ENCODE measurements at regions not wholly inside any gene's neighbourhood (a gene's known extent, or its start where the extent isn't known, plus 50 kb on each side); places are given as distances from the start of the nearest gene placed in this dataset.

DNA sequence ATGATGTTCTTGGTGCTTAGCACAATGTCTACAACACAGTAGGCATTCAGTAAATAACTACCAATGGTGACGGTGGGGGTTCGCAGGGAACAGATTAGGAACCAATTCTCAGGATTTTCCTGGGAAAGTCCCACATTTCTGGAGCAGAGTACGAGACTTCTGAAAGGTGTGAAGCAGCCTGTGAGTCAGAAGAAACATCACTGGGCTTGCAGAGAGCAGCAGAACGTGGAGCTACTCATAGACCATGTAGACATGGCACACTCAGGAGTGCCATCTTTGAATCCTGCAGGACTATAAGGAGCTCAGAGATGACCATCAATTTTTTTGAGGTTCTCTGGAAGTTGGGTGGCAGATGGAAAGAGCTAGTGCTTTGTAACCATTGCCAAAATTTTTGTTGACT, 106.6 kb upstream of the ANKRD55 start:
- no peak for DNase-seq

- no peak for DNase-seq
Observed at GRCh38 chr5:56337715-56338319, 104.7 kb upstream of the ANKRD55 start.

- no peak for DNase-seq
Observed at GRCh38 chr5:56335212-56335611, 102.1 kb upstream of the ANKRD55 start.

GRCh38 chr5:56330806-56331205, 97.7 kb upstream of the ANKRD55 start:
- DNase-seq, result no peak

DNA sequence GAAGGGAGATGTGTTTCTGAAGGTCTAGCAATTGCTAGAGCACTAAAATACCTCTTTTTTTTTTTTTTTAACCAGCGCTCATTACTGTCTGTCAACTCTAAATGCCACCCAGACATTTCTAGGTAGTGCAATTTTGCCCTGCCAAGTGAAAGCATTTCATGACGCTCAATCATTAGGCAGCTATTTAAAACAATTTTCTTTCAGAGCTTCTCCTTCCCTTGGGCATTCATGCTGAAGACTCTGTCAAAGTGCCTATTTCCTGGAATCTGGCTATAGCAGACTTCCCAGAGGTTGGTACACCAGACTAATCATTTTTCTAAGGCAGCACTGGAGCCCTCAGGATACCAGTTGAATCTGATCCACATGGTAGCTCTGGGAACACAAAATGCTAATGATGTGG, 97.0 kb upstream of the ANKRD55 start:
- no peak for DNase-seq

DNA sequence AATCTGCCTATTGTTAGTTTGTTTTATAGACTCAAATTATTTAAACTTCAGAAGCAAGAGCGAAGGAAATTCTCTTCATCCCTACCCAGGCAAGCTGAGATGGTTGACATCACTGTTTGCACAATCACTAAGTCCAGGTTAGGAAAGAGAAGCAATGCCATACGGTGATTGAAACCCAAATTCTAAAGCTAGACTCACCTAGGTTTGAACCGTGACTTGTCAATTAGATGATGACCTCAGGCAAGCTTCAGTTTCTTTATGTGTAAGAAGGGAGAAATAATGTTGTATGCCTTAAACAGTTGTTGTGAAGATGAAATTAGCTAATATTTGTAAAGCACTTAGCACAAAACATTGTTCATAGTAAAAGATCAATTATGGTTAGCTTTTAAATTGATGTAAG, 96.5 kb upstream of the ANKRD55 start:
- DNase-seq, result no peak

GRCh38 chr5:56328753-56329560, 95.8 kb upstream of the ANKRD55 start:
- DNase-seq, result peak; percentile 72

DNA sequence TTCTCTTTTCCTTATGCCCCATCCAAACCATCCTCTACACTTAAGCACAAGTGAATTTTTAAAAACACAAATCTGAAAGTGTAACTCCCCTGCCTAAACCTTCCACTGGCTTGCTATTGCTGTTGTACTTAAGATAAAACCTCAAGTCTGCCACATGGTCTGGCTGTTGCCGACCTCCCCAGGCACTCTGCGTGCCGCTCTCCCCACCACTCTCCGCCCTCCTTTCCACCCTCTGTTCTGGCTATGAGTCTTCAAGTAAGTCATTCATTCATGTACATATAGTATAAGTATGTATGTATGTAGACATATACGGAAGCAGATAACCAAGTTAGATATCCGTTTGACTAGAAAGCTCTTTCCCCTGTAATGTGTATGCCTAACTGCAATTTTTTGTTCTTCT, 94.7 kb upstream of the ANKRD55 start:
- DNase-seq, result peak; percentile 29

- no peak for DNase-seq
Observed at GRCh38 chr5:56326770-56327169, 93.6 kb upstream of the ANKRD55 start.

DNA sequence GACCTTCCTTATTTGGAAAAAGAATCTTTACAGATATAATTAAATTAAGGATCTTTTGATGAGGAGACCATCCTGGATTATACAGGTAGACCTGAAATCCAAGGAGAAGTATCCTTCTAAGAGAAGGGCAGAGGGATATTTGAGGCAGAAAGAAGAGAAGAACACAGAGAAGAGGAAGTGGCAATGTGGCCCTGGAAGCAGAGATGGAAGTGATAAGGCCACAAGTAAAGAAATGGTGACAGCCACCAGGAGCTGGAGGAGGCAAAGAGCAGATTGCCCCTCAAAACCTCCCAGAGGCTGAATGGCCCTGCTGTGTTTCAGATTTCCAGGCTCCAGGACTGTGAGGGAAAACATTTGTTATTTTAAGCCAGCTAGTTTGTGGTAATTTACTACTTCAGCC, 93.0 kb upstream of the ANKRD55 start:
- no peak for DNase-seq

DNA sequence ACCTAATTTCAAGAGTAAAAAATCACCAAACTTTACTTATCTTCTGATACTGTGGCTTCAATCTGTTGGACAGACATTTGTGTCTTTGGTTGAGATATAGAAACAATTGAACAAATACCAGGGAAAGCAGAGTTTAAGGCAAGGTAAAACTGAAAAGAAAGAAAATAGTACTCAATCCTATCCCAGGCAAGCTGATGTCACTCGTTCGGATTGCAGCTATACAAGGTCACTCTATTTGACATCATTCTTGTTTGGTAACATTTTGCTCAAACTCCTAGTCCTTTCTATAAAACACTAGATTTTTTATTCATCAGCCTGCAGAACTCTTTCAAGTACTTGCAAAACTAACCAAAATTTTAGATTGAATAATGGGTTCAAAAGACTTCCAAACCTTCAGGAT, 91.9 kb upstream of the ANKRD55 start:
- no peak for DNase-seq

- no peak for DNase-seq
Observed at GRCh38 chr5:56323505-56323904, 90.4 kb upstream of the ANKRD55 start.

- no peak for DNase-seq
Observed at GRCh38 chr5:56322592-56322991, 89.5 kb upstream of the ANKRD55 start.

DNA sequence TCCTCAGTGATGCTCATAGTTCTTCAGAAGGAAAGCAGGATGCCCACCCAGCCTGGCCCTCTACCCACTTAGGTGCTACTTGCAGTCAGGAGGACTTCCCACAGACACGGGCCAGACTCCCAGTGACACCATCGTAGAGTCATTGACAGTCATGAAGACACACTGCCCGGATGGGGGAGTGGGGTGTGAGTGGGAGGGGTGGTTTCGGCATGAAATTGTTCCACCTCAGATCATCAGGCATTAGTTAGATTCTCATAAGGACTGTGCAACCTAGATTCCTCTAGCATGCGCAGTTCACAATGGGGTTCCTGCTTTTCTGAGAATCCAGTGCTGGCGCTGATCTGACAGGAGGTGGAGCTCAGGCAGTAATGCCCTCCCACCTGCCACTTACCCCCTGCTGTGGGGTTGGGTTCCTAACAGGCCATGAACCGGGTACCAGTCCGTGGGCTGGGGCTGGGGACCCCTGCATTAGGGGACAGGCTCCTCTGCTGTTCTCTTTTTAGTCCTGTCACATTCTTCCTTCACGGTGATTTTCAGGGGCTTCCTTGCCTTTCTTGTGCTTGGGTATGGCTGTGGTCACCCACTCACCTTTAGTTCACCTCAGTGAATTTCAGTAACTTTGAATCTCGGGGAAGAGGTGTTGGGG, 88.2 kb upstream of the ANKRD55 start:
- DNase-seq, result no peak

DNA sequence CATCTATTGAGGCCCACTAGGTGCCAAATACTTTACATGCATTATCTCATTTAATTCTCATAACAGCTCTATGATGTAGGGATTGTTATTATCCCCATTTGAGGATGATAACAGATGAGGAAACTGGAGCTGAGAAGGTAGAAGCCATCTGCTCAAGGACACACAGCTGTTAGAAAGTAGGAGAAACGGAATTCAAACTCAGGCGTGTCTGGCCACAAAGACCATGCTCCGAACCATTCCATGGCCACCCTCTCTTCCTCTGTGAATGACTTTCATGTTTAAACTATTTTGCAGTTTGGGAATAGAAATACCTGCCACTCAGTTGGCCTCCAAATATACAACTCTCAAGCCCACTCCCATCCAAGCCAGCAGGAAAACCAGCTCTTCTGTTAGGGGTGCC, 87.6 kb upstream of the ANKRD55 start:
- DNase-seq, result no peak

DNA sequence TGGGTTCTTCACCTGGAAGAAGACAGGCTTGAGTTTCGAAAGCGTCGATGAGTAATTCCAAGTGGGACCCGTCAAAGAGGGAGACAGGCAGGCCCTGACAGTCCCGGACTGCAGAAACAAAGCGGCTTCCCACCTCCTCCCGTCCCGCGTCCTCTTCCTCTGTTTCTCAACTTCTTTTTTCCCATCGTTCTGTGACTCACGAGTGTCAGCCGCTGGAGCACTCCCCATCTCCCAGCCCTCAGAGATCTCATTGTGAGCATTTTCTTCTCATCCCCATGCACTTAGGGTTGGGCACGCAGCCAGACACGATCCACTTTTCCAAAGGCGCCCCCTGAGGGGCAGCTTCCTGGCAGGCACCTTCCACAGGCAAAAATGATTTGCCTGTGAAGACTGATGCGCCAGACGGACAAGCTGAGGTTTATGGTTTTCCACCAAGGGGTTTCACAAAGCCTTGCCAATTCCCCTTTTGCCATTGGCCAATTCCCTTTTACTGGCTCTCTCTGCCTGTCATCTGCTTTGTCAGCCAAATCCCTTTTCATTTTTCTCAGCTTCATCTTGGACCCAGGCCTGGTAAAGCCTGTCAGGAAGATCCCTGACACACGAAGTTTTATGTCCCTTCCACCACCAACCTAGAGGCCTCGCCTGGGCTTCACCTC, 86.5 kb upstream of the ANKRD55 start:
- DNase-seq, result no peak

DNA sequence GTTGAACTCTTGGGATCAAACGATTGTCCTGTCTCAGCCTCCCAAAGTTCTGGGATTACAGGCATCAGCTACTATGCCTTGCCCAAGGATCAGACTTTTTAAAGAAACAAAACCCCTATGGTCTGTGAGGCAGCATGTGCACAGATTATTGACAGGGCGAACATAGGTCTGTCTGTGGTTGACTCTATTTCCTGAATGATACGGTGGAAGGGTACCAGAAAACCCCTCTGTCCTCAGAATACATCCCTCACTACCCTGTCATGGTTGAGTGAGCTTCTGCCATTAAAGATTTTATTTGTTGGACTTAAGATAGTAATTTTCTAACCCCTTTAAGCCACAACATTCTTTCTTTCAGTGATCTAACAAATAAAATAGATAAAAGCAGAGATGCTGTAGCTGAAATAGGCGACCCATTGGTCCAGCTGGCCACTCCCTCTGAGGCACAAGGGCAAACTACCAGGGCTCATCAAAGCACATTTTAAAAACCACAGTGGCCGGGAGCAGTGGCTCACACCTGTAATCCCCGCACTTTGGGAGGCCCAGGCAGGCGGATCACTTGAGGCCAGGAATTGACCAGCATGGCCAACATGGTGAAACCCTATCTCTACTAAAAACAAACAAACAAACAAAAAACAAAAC, 84.9 kb upstream of the ANKRD55 start:
- no peak for DNase-seq

GRCh38 chr5:56316299-56316994, 83.3 kb upstream of the ANKRD55 start:
- no peak for DNase-seq

GRCh38 chr5:56314529-56314928, 81.4 kb upstream of the ANKRD55 start:
- peak; percentile 67 for DNase-seq

GRCh38 chr5:56313596-56313995, 80.5 kb upstream of the ANKRD55 start:
- DNase-seq, result no peak

- DNase-seq, result no peak
Observed at GRCh38 chr5:56313004-56313531, 79.9 kb upstream of the ANKRD55 start.

DNA sequence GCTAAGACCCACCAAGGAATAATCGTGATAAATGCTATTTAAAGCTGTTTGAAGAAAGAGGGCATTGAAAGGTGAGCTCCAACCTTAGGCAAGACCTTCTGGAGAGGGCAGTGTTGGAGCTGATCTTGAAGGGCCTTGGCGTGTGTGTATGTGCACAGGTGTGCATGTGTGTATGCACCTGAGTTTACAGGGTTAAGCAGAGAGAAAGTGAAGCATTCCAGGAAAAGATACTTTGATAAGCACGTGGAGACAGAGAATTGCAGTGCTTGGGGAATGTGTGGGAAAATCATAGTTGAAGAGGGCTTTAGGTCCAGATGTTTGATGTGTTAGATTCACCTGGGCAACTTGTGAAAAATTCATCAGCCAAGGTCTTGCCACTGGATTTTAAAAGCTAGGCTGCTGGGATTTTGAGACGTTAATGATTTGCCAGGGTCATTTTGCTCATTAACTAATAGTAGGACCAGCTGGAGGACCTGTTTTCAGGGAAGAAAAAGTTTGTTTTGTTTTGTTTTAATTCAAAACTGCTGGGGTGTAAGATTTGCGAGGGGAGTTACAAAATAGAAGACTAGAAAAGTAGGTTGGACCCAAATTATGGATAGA, 78.3 kb upstream of the ANKRD55 start:
- no peak for DNase-seq

Data from CD4-positive, alpha-beta T cell treated with Interleukin-10 for 1 hour (primary cell).